Retinal pigment epithelial cell (primary cell): ENCODE measurements at regions not wholly inside any gene's neighbourhood (a gene's known extent, or its start where the extent isn't known, plus 50 kb on each side); places are given as distances from the start of the nearest gene placed in this dataset.

Experiments used
- DNase-seq: peaks from one replicate; pipeline ENCODE4 v3.0.0-alpha.2; 2010; ENCODE audit warnings: low read depth
- H3K4me3 ChIP-seq: 2 replicates; pipeline ENCODE4 v1.5.1; 2011; ENCODE audit warnings: mild to moderate bottlenecking, low read length, control low read depth, moderate library complexity
- TF ChIP-seq, protein P1 (sequence below): conservative IDR thresholded peaks from 2 replicates; pipeline ENCODE4 v1.5.1; 2011; ENCODE audit warnings: low read depth, low read length, control low read depth, inconsistent platforms

DNA sequence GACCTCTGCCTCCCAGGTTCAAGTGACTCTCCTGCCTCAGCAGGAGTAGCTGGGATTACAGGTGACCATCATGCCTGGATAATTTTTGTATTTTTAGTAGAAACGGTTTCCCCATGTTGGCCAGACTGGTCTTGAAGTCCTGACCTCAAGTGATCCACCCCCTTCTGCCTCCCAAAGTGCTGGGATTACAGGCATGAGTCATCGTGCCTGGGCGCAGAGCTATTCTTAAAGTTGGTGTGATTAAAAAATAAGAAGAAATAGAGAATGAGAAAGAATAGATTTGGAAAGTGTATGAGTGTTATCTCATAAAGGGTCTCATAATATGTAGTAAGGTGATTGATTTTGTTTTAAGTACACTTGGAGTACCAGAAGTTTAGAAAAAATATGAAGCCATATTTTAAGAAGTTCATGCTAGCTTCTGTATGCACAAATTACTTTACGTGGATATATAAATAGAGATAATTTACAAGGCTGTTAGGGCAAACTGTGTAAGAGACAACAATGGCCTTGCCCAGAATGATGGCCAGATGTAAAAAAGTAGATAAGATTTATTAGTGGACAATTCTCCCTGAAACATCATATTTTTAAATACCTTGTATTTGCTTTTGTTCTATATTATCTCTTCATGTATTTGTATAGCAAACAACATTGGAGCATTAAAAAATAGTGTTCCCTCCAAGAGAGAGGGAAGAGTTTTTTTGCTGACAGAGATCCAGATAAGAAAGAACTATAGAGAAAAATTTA lies 1108.5 kb downstream of the SLC16A7 start:
- TF ChIP-seq, protein P1, sequence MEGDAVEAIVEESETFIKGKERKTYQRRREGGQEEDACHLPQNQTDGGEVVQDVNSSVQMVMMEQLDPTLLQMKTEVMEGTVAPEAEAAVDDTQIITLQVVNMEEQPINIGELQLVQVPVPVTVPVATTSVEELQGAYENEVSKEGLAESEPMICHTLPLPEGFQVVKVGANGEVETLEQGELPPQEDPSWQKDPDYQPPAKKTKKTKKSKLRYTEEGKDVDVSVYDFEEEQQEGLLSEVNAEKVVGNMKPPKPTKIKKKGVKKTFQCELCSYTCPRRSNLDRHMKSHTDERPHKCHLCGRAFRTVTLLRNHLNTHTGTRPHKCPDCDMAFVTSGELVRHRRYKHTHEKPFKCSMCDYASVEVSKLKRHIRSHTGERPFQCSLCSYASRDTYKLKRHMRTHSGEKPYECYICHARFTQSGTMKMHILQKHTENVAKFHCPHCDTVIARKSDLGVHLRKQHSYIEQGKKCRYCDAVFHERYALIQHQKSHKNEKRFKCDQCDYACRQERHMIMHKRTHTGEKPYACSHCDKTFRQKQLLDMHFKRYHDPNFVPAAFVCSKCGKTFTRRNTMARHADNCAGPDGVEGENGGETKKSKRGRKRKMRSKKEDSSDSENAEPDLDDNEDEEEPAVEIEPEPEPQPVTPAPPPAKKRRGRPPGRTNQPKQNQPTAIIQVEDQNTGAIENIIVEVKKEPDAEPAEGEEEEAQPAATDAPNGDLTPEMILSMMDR, result no peak
- no peak for DNase-seq
- H3K4me3 ChIP-seq, result no peak overlapping the region

DNA sequence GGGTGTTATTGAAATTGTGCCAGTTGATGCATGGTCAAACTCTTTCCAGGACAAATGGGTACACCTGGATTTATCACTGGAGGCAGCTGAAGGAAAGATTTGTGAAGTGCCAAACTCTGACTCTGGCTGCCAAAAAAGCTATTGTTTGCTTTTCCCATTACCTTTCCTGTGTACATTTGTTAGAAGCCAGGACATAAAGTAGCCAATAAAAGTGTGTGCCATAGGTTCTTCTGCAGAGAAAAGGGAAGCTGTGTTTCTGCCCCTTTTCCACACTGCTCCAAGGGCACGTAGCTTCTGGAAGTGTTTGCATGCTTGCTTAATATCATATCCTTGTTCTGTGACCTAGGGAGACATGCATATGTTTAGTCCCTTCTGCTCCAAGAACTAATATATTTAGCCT lies 1114.4 kb downstream of the SLC16A7 start:
- no peak overlapping the region for H3K4me3 ChIP-seq
- no peak for DNase-seq
- TF ChIP-seq, protein P1, result no peak

DNA sequence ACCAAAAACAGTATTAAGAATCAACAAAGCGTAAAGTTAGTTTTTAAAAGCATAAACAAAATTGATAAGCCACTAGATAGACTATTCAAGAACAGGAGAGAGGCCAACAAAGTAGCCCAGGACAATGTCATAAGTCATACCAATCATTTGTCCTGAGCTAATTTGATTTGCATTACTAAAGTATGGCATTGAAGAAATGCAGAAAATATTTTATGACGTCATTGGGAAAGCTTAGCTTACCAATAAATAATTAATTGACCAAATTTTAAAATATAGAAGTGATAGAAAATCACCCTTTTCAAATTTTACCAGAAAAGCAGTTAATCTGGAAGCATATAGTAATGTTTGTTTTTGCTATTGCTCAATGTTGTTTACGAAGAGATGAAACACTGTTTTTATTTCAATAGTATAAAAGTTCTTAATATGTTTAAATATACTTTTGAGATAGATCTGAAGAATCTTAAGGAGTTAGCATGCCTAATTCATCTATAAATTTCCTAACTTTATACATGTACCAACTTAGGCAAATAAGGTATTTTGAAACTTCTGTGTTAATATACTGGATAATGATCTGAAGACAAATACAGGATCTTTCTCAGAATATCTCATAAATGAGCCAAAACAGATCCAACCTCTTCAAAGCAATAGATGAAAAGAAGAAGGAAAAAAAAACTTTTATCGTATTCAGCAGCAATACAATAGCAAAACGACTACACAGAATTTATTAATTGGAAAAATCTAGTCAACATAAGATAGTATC lies 1118.5 kb downstream of the SLC16A7 start:
- TF ChIP-seq, protein P1, result no peak
- no peak for DNase-seq
- no peak overlapping the region for H3K4me3 ChIP-seq

DNA sequence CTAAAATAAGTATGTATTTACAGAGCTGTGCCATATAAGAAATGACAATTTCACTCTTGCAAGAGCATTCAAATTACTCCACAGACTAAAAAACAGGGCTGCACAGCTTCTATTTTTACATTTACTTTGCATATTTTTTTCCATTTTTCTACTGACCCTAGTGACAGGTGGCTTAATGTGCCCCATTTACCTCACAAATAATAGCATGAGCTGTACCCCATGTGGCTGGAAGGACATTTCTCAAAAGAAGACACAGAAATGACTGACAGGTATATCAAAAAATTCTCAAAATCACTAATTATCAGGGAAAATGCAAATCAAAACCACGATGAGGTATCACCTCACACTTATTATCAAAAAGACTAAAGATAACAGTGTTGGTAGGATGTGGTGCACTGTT lies 1128.6 kb downstream of the SLC16A7 start:
- DNase-seq, result no peak
- H3K4me3 ChIP-seq, result no peak overlapping the region
- TF ChIP-seq, protein P1, result no peak

DNA sequence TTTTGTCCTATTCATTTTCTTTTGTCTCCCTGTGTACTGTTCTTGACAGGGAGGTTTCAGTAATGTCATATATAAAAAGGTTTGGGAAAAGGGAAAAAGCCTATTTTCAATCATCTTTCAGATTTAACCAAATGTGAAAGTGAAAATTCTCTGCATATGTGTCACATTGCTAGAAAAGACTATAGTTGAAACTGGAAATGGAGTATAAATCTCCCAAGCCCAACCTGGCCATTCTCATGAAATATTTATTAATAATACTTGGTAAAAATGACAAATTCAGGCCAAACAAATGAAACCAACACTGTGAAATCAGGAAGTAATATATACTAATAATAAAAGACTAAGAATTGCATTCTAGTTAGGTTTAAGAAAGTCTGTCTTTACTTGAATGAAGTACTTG lies 1129.2 kb downstream of the SLC16A7 start:
- TF ChIP-seq, protein P1, result no peak
- DNase-seq, result no peak

DNA sequence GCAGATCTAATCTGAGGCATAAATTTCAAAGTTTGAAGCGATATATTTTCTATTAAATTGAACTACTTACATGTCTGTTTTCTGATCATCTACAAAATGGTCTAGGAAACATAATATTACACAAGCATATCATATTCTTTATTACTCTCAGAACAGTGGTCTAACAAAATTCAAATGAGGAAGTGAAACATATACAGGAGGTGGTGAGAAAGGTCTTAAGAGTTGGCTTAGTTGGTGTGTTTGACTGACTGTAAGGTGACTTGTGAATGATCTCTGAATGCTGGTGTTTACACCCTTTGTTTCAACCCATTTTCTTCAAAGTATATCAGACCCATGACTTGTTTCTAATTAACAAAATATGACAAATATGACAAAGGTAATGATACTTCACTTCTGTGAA lies 1156.8 kb downstream of the SLC16A7 start:
- DNase-seq, result no peak
- TF ChIP-seq, protein P1, result no peak
- no peak overlapping the region for H3K4me3 ChIP-seq

More for the DNA sequence above, 1129.2 kb downstream of the SLC16A7 start:
- H3K4me3 ChIP-seq, result no peak overlapping the region

DNA sequence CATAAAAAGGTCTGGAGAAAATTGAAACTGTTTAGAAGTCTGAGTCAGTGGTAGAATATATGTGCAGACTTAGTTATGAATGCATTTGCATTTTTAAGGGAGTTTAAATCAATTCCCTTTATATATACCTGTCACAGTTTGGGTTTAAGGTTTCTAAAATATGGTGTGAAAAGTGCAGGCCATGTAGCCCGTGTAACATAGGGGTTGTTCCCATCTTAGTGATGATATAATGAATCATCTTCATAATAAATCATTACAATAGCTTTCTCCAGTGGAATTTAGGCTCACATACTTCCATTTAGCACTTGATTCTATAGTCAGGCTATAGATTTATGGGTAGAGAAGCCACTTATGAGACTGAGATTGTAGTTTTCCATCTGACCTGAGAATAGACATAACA lies 1162.4 kb downstream of the SLC16A7 start:
- no peak for DNase-seq
- no peak overlapping the region for H3K4me3 ChIP-seq
- TF ChIP-seq, protein P1, result no peak
